B cell (primary cell): ENCODE measurements at regions not wholly inside any gene's neighbourhood (a gene's known extent, or its start where the extent isn't known, plus 50 kb on each side); places are given as distances from the start of the nearest gene placed in this dataset.

ENCODE experiments used
- EZH2 ChIP-seq: IDR thresholded peaks from 2 replicates; pipeline ENCODE4 v1.6.1; 2012; ENCODE audit warnings: borderline replicate concordance, low read depth, mild to moderate bottlenecking, moderate library complexity, low read length; ENCODE audit not compliant: insufficient read depth, poor library complexity, severe bottlenecking
- TF ChIP-seq, protein P1 (sequence below): fragments of 200-600 bp; IDR thresholded peaks from one replicate; pipeline ENCODE4 v1.8.0; 2022; ENCODE audit warnings: antibody characterized with exemption, mild to moderate bottlenecking

DNA sequence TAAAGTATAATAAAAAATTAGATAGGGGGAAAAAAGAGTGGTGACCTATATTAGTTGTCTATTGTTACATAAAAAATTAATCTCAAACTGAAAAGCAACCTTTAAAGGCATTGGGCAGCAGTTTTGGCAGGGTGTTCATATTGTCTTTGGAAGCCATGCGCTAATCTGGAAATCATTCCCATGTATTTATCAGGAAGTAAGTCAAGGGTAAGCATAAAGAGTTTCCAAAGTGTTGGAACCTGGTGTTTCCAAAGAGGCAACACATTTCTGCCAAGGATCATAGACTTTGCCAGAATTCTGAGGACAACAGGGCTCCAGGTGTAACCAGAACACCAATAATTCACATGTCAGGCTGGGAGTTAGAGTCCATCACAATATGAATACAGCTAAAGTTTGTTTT, 55.7 kb upstream of the EGFR start:
- TF ChIP-seq, protein P1, sequence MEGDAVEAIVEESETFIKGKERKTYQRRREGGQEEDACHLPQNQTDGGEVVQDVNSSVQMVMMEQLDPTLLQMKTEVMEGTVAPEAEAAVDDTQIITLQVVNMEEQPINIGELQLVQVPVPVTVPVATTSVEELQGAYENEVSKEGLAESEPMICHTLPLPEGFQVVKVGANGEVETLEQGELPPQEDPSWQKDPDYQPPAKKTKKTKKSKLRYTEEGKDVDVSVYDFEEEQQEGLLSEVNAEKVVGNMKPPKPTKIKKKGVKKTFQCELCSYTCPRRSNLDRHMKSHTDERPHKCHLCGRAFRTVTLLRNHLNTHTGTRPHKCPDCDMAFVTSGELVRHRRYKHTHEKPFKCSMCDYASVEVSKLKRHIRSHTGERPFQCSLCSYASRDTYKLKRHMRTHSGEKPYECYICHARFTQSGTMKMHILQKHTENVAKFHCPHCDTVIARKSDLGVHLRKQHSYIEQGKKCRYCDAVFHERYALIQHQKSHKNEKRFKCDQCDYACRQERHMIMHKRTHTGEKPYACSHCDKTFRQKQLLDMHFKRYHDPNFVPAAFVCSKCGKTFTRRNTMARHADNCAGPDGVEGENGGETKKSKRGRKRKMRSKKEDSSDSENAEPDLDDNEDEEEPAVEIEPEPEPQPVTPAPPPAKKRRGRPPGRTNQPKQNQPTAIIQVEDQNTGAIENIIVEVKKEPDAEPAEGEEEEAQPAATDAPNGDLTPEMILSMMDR = no peak
- no peak for TF ChIP-seq EZH2
